ENCODE measurements at regions not wholly inside any gene's neighbourhood (a gene's known extent, or its start where the extent isn't known, plus 50 kb on each side); places are given as distances from the start of the nearest gene placed in this dataset.
A peak's percentile ranks its signal among the peaks of the same experiment; 100 is the strongest.

GRCh38 chr1:43073490-43074230, 98.4 kb downstream of the EBNA1BP2 start:
- DNase-seq (ENCODE audit: extremely low read depth, insufficient read length): no peak
- Histone ChIP-seq H3K4me3 (replicated peaks; ENCODE audit: low read depth, low read length) (no peak overlapping the region), H3K27me3 (replicated peaks; ENCODE audit: control insufficient read depth, insufficient read depth, low read length) (no peaks in the 10 kb centered on the region), H3K36me3 (ENCODE audit: control insufficient read depth, insufficient read depth, low read length) (no peaks in the 10 kb centered on the region)
- TF ChIP-seq CTCF (IDR thresholded peaks at IDR 0.05; ENCODE audit: insufficient read depth, low read length, poor library complexity, severe bottlenecking): peak; percentile 61

- no peak for DNase-seq (ENCODE audit: extremely low read depth, insufficient read length)
Measured at GRCh38 chr1:43072314-43072713, 99.8 kb downstream of the EBNA1BP2 start.

GRCh38 chr1:43071241-43071640, 100.8 kb downstream of the EBNA1BP2 start:
- no peak for DNase-seq (ENCODE audit: extremely low read depth, insufficient read length)
- no peaks in the 10 kb centered on the region for H3K27me3 ChIP-seq (replicated peaks; ENCODE audit: control insufficient read depth, insufficient read depth, low read length)
- no peak for TF ChIP-seq CTCF (IDR thresholded peaks at IDR 0.05; ENCODE audit: insufficient read depth, low read length, poor library complexity, severe bottlenecking)

More at GRCh38 chr1:43072314-43072713, 99.8 kb downstream of the EBNA1BP2 start:
- H3K27me3 ChIP-seq (replicated peaks; ENCODE audit: control insufficient read depth, insufficient read depth, low read length): no peaks in the 10 kb centered on the region
- no peak overlapping the region for H3K4me3 ChIP-seq (replicated peaks; ENCODE audit: low read depth, low read length)
- no peak for TF ChIP-seq CTCF (IDR thresholded peaks at IDR 0.05; ENCODE audit: insufficient read depth, low read length, poor library complexity, severe bottlenecking)
- no peaks in the 10 kb centered on the region for H3K36me3 ChIP-seq (ENCODE audit: control insufficient read depth, insufficient read depth, low read length)

GRCh38 chr1:43069461-43070050, 102.5 kb downstream of the EBNA1BP2 start:
- TF ChIP-seq CTCF (IDR thresholded peaks at IDR 0.05; ENCODE audit: insufficient read depth, low read length, poor library complexity, severe bottlenecking): no peak
- DNase-seq (ENCODE audit: extremely low read depth, insufficient read length): no peak
- no peaks in the 10 kb centered on the region for H3K27me3 ChIP-seq (replicated peaks; ENCODE audit: control insufficient read depth, insufficient read depth, low read length)
- no peaks in the 10 kb centered on the region for H3K36me3 ChIP-seq (ENCODE audit: control insufficient read depth, insufficient read depth, low read length)
- H3K4me3 ChIP-seq (replicated peaks; ENCODE audit: low read depth, low read length): no peak overlapping the region

More at GRCh38 chr1:43071241-43071640, 100.8 kb downstream of the EBNA1BP2 start:
- H3K36me3 ChIP-seq (ENCODE audit: control insufficient read depth, insufficient read depth, low read length): no peaks in the 10 kb centered on the region
- no peak overlapping the region for H3K4me3 ChIP-seq (replicated peaks; ENCODE audit: low read depth, low read length)

- H3K36me3 ChIP-seq (ENCODE audit: control insufficient read depth, insufficient read depth, low read length): no peaks in the 10 kb centered on the region
- no peak overlapping the region for H3K4me3 ChIP-seq (replicated peaks; ENCODE audit: low read depth, low read length)
- no peaks in the 10 kb centered on the region for H3K27me3 ChIP-seq (replicated peaks; ENCODE audit: control insufficient read depth, insufficient read depth, low read length)
- DNase-seq (ENCODE audit: extremely low read depth, insufficient read length): no peak
- no peak for TF ChIP-seq CTCF (IDR thresholded peaks at IDR 0.05; ENCODE audit: insufficient read depth, low read length, poor library complexity, severe bottlenecking)
Measured at GRCh38 chr1:43068911-43069310, 103.2 kb downstream of the EBNA1BP2 start.

All from GM06990 (cell line).